HEK293 (cell line): ENCODE measurements at regions not wholly inside any gene's neighbourhood (a gene's known extent, or its start where the extent isn't known, plus 50 kb on each side); places are given as distances from the start of the nearest gene placed in this dataset.

Source experiments
- CTCF ChIA-PET: fragments of 350-600 bp; formaldehyde crosslinking; extraction: SDS; loops from one replicate; lab custom pipeline; 2021; ENCODE audit warnings: antibody characterized with exemption; lab: Yijun Ruan, JAX
- POLR2A ChIA-PET: fragments of 300-600 bp; formaldehyde crosslinking; extraction: SDS; loops from one replicate; lab custom pipeline; 2020; ENCODE audit warnings: antibody characterized with exemption, inconsistent platforms; lab: Yijun Ruan, JAX
- H3K27ac ChIP-seq: fragments of 200-500 bp; sonication (Bioruptor generic); 2 replicates; pipeline ENCODE4 v1.5.1; 2014; ENCODE audit warnings: low read depth, low read length, control low read depth, inconsistent platforms; ENCODE audit errors: extremely low read depth
- H3K36me3 ChIP-seq, 2 experiments: fragments of 200-500 bp in 1 of 2; sonication (Bioruptor generic) in 1 of 2; 1 replicate in 1 of 2; 2 replicates in 1 of 2; pipeline ENCODE4 v1.5.1; 2014 to 2017; ENCODE audit warnings: inconsistent platforms in 2 of 2, low read length in 2 of 2; ENCODE audit not compliant: control insufficient read depth in 2 of 2, insufficient read depth in 1 of 2
- H3K4me1 ChIP-seq: fragments of 200-500 bp; sonication (Bioruptor generic); 2 replicates; pipeline ENCODE4 v1.5.1; 2014; ENCODE audit warnings: mild to moderate bottlenecking, low read length, inconsistent platforms; ENCODE audit not compliant: control insufficient read depth, insufficient read depth
- H3K4me3 ChIP-seq: 2 replicates; pipeline ENCODE4 v1.5.1; 2011; ENCODE audit warnings: low read depth, mild to moderate bottlenecking, control low read depth, low read length, moderate library complexity
- H3K9me3 ChIP-seq: fragments of 200-500 bp; sonication (Bioruptor generic); 2 replicates; pipeline ENCODE4 v1.5.1; 2014; ENCODE audit warnings: low read depth, low read length, inconsistent platforms; ENCODE audit not compliant: control insufficient read depth, insufficient read depth
- HOXA7 ChIP-seq: sonication (generic); formaldehyde crosslinking; IDR thresholded peaks from 2 replicates; pipeline ENCODE4 v1.8.1; 2022; ENCODE audit warnings: missing genetic modification reagents, borderline replicate concordance
- KLF7 ChIP-seq: fragments of 450-650 bp; formaldehyde crosslinking; IDR thresholded peaks from 2 replicates; pipeline ENCODE4 v1.5.1; 2016; ENCODE audit warnings: missing biosample characterization, missing genetic modification characterization, borderline replicate concordance
- MEIS1 ChIP-seq: sonication (generic); formaldehyde crosslinking; IDR thresholded peaks from 2 replicates; pipeline ENCODE4 v1.8.1; 2022; ENCODE audit warnings: missing genetic modification reagents, mild to moderate bottlenecking, borderline replicate concordance
- ZNF114 ChIP-seq: fragments of 450-650 bp; formaldehyde crosslinking; IDR thresholded peaks from 2 replicates; pipeline ENCODE4 v1.5.0; 2017; ENCODE audit warnings: missing biosample characterization, missing genetic modification characterization
- ZNF138 ChIP-seq: fragments of 450-650 bp; formaldehyde crosslinking; IDR thresholded peaks from 2 replicates; pipeline ENCODE4 v1.5.1; 2016; ENCODE audit warnings: missing biosample characterization, missing genetic modification characterization, borderline replicate concordance
- ZNF157 ChIP-seq: fragments of 450-650 bp; formaldehyde crosslinking; IDR thresholded peaks from 2 replicates; pipeline ENCODE4 v1.5.1; 2016; ENCODE audit warnings: missing biosample characterization, missing genetic modification characterization
- ZNF221 ChIP-seq: fragments of 450-650 bp; formaldehyde crosslinking; IDR thresholded peaks from 2 replicates; pipeline ENCODE4 v1.5.1; 2017; ENCODE audit warnings: missing biosample characterization, missing genetic modification characterization, borderline replicate concordance
- ZNF514 ChIP-seq: fragments of 450-650 bp; formaldehyde crosslinking; IDR thresholded peaks from 2 replicates; pipeline ENCODE4 v1.5.1; 2016; ENCODE audit warnings: missing biosample characterization, missing genetic modification characterization
- ZNF837 ChIP-seq: fragments of 450-650 bp; formaldehyde crosslinking; IDR thresholded peaks from 2 replicates; pipeline ENCODE4 v1.5.1; 2016; ENCODE audit warnings: missing biosample characterization, missing genetic modification characterization
- ZXDB ChIP-seq: fragments of 450-650 bp; formaldehyde crosslinking; IDR thresholded peaks from 2 replicates; pipeline ENCODE4 v1.5.1; 2016; ENCODE audit warnings: missing biosample characterization, missing genetic modification characterization
- TF ChIP-seq, protein P1 (sequence below): fragments of 450-650 bp; formaldehyde crosslinking; IDR thresholded peaks from 2 replicates; pipeline ENCODE4 v1.5.1; 2016; ENCODE audit warnings: missing biosample characterization, missing genetic modification characterization
- TF ChIP-seq, protein P2 (sequence below): fragments of 450-650 bp; formaldehyde crosslinking; IDR thresholded peaks from 2 replicates; pipeline ENCODE4 v1.5.1; 2016; ENCODE audit warnings: missing biosample characterization, missing genetic modification characterization
- TF ChIP-seq, protein P3 (sequence below): fragments of 450-650 bp; formaldehyde crosslinking; IDR thresholded peaks from 2 replicates; pipeline ENCODE4 v1.5.1; 2016; ENCODE audit warnings: missing biosample characterization, missing genetic modification characterization, low read depth
- TF ChIP-seq, protein P4 (sequence below): fragments of 450-650 bp; formaldehyde crosslinking; IDR thresholded peaks from 2 replicates; pipeline ENCODE4 v1.5.1; 2016; ENCODE audit warnings: missing biosample characterization, missing genetic modification characterization, borderline replicate concordance

DNA sequence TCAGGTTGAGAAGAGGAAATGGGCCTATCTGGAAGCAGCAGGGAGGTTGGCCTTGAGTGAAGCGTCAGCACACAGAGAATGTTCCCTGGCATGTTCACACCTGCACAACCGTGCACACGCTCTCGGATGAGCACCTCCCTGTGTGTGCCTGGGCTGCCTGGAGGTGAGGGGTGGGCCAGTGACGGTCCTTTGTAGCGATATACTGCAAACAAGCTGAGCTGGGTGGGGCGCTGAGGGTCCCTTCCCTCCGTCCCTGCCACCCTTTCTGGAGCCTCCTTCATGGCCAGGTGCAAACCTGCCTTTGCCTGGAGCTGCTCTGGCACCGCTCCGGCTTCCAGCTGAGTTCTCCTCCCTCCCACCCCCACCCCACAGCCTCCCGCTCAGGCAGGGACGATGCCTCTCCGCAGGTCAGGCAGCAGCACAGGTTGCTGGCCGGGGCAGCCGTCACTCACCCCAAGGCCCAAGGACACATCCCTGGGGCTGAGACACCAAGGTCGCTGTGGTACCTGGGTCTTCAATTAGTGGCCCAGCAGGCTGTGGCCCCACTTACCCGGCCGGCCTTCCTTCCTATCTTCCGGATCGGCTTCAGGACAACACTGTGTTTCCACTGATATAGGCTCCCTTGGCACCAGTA lies 111.6 kb downstream of the ERMARD start:
- ChIA-PET POLR2A (no interaction called here), CTCF (interaction anchor here (1.4 kb wide), 1 partner anchor 31 kb away, joined by 6 read pairs; no protein-coding TSS in a partner anchor)
- H3K9me3 ChIP-seq: no peaks in the 10 kb centered on the region

DNA sequence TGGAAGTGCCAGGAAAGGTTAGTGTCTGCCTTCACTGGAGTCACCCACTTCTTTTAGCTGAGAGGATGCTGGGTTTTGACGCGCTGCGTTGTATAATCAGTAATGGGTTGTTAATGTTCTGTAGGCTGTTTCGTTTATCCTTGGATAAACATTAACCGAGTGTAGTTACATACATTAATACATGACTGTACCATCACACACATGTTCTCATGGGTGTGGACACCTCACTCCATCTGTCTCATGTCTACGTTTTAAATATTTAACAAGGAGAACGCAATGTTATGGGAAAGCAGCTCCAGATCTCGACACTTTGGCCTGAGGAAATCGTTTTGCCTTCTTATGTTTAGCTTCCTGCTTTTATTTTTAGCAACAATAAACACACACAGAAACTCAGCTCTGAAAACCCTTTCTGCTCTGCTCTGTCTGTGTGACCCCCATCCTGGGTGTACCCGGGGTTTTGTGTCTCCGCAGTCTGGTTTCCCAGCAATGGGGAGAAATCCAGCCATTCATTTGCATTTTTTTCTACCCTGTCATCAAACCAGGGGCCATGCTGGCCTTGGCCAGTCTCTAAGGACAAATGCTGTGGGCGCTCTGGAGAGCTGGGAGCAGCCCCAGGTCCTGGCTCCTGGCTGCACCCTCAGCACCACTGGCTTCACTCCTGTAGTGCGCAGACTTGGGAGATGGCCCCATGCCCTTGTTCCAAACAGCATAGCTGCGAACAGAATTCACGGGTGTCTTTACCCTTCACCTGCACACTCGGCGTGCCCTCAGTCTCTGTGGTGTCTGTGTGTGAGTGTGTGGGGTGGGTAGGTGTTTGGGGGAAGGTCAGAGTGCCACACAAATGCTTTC lies 110.8 kb downstream of the ERMARD start:
- ChIA-PET CTCF (interaction anchor here (1.4 kb wide), 1 partner anchor 31 kb away, joined by 6 read pairs; no protein-coding TSS in a partner anchor), POLR2A (no interaction called here)
- TF ChIP-seq MEIS1: no peak
- no peaks in the 10 kb centered on the region for H3K4me1 ChIP-seq
- H3K27ac ChIP-seq: no peak overlapping the region
- no peaks in the 10 kb centered on the region for H3K9me3 ChIP-seq
- H3K36me3 ChIP-seq: no peaks in the 10 kb centered on the region
- no peak overlapping the region for H3K4me3 ChIP-seq

More for the DNA sequence above, 111.6 kb downstream of the ERMARD start:
- no peak for TF ChIP-seq KLF7 (tag by site-specific recombination)
- TF ChIP-seq, protein P1, sequence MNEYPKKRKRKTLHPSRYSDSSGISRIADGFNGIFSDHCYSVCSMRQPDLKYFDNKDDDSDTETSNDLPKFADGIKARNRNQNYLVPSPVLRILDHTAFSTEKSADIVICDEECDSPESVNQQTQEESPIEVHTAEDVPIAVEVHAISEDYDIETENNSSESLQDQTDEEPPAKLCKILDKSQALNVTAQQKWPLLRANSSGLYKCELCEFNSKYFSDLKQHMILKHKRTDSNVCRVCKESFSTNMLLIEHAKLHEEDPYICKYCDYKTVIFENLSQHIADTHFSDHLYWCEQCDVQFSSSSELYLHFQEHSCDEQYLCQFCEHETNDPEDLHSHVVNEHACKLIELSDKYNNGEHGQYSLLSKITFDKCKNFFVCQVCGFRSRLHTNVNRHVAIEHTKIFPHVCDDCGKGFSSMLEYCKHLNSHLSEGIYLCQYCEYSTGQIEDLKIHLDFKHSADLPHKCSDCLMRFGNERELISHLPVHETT: no peak
- no peak for TF ChIP-seq ZNF157 (tag by site-specific recombination)
- no peak for TF ChIP-seq ZNF114 (tag by site-specific recombination)
- TF ChIP-seq, protein P2, sequence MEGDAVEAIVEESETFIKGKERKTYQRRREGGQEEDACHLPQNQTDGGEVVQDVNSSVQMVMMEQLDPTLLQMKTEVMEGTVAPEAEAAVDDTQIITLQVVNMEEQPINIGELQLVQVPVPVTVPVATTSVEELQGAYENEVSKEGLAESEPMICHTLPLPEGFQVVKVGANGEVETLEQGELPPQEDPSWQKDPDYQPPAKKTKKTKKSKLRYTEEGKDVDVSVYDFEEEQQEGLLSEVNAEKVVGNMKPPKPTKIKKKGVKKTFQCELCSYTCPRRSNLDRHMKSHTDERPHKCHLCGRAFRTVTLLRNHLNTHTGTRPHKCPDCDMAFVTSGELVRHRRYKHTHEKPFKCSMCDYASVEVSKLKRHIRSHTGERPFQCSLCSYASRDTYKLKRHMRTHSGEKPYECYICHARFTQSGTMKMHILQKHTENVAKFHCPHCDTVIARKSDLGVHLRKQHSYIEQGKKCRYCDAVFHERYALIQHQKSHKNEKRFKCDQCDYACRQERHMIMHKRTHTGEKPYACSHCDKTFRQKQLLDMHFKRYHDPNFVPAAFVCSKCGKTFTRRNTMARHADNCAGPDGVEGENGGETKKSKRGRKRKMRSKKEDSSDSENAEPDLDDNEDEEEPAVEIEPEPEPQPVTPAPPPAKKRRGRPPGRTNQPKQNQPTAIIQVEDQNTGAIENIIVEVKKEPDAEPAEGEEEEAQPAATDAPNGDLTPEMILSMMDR: no peak
- no peak for TF ChIP-seq ZNF514 (tag by site-specific recombination)
- no peak overlapping the region for H3K27ac ChIP-seq
- no peaks in the 10 kb centered on the region for H3K4me1 ChIP-seq
- H3K36me3 ChIP-seq: no peaks in the 10 kb centered on the region
- no peak overlapping the region for H3K4me3 ChIP-seq

DNA sequence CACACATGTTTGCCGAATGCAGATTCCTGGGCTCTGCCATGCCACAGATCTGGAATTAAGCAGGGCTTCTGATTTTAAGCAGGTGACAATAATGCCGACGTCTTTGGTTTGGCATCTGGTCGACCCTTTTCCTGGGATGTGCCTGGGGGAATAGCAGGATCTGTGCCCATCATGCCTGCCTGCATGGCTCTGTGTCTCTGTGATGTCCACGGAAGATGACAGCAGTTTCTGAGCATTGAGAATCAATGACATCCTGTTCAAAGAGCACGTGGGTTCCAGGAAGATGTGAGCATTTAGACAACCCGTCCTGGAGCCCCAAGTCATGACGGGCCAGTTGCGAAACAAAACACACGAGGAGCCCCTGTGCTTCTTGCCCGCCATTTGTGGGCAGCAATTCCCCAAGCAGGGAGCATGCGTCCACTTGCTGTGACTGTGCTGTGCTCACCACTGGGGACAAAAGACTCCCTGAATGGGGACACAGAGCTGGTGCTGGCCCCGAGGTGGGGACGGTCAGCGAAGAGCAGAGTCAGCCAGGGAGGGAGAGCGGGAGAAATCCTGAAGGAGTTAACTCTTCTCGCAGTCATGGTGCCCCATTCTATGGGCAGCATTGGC lies 110.1 kb downstream of the ERMARD start:
- no peak overlapping the region for H3K27ac ChIP-seq
- no peaks in the 10 kb centered on the region for H3K36me3 ChIP-seq
- H3K4me3 ChIP-seq: no peak overlapping the region
- no peaks in the 10 kb centered on the region for H3K4me1 ChIP-seq
- no peaks in the 10 kb centered on the region for H3K9me3 ChIP-seq
- POLR2A ChIA-PET: no interaction called here
- CTCF ChIA-PET: interaction anchor here (0.5 to 1.4 kb wide), 3 partner anchors 30 to 55 kb away, joined by 3 to 6 read pairs (median 3); no protein-coding TSS in a partner anchor
- TF ChIP-seq HOXA7: no peak
- no peak for TF ChIP-seq ZNF221
- TF ChIP-seq, protein P3, sequence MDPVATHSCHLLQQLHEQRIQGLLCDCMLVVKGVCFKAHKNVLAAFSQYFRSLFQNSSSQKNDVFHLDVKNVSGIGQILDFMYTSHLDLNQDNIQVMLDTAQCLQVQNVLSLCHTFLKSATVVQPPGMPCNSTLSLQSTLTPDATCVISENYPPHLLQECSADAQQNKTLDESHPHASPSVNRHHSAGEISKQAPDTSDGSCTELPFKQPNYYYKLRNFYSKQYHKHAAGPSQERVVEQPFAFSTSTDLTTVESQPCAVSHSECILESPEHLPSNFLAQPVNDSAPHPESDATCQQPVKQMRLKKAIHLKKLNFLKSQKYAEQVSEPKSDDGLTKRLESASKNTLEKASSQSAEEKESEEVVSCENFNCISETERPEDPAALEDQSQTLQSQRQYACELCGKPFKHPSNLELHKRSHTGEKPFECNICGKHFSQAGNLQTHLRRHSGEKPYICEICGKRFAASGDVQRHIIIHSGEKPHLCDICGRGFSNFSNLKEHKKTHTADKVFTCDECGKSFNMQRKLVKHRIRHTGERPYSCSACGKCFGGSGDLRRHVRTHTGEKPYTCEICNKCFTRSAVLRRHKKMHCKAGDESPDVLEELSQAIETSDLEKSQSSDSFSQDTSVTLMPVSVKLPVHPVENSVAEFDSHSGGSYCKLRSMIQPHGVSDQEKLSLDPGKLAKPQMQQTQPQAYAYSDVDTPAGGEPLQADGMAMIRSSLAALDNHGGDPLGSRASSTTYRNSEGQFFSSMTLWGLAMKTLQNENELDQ (tag by site-specific recombination): no peak
- no peak for TF ChIP-seq ZNF837 (tag by site-specific recombination)
- no peak for TF ChIP-seq ZNF138 (tag by site-specific recombination)
- no peak for TF ChIP-seq ZXDB (tag by site-specific recombination)
- TF ChIP-seq, protein P4, sequence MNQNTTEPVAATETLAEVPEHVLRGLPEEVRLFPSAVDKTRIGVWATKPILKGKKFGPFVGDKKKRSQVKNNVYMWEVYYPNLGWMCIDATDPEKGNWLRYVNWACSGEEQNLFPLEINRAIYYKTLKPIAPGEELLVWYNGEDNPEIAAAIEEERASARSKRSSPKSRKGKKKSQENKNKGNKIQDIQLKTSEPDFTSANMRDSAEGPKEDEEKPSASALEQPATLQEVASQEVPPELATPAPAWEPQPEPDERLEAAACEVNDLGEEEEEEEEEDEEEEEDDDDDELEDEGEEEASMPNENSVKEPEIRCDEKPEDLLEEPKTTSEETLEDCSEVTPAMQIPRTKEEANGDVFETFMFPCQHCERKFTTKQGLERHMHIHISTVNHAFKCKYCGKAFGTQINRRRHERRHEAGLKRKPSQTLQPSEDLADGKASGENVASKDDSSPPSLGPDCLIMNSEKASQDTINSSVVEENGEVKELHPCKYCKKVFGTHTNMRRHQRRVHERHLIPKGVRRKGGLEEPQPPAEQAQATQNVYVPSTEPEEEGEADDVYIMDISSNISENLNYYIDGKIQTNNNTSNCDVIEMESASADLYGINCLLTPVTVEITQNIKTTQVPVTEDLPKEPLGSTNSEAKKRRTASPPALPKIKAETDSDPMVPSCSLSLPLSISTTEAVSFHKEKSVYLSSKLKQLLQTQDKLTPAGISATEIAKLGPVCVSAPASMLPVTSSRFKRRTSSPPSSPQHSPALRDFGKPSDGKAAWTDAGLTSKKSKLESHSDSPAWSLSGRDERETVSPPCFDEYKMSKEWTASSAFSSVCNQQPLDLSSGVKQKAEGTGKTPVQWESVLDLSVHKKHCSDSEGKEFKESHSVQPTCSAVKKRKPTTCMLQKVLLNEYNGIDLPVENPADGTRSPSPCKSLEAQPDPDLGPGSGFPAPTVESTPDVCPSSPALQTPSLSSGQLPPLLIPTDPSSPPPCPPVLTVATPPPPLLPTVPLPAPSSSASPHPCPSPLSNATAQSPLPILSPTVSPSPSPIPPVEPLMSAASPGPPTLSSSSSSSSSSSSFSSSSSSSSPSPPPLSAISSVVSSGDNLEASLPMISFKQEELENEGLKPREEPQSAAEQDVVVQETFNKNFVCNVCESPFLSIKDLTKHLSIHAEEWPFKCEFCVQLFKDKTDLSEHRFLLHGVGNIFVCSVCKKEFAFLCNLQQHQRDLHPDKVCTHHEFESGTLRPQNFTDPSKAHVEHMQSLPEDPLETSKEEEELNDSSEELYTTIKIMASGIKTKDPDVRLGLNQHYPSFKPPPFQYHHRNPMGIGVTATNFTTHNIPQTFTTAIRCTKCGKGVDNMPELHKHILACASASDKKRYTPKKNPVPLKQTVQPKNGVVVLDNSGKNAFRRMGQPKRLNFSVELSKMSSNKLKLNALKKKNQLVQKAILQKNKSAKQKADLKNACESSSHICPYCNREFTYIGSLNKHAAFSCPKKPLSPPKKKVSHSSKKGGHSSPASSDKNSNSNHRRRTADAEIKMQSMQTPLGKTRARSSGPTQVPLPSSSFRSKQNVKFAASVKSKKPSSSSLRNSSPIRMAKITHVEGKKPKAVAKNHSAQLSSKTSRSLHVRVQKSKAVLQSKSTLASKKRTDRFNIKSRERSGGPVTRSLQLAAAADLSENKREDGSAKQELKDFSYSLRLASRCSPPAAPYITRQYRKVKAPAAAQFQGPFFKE (tag by site-specific recombination): no peak
